Tibial nerve (tissue), 4 donors: ENCODE measurements at regions not wholly inside any gene's neighbourhood (a gene's known extent, or its start where the extent isn't known, plus 50 kb on each side); places are given as distances from the start of the nearest gene placed in this dataset.
A peak's percentile ranks its signal among the peaks of the same experiment; 100 is the strongest.

Experiments used
- DNase-seq, 2 donors: peaks; one replicate each; pipeline ENCODE4 v3.0.0-alpha.2; 2019; ENCODE audit warnings: low spot score in 2 of 2
- H3K27ac ChIP-seq, 4 donors: fragments of 200-600 bp; sonication (generic) in 3 of 4; one replicate each; pipeline ENCODE4 v1.5.1; 2017 to 2019; ENCODE audit warnings: mild to moderate bottlenecking in 1 of 4
- H3K27me3 ChIP-seq, 2 donors: fragments of 200-600 bp; sonication (generic) in 1 of 2; one replicate each; pipeline versions ENCODE4 v1.5.1 to v1.6.0; 2017 to 2019
- H3K36me3 ChIP-seq, 3 donors: fragments of 200-600 bp; sonication (generic); one replicate each; pipeline ENCODE4 v1.5.1; 2018 to 2019
- H3K4me1 ChIP-seq, 4 donors: fragments of 200-600 bp; sonication (generic) in 3 of 4; one replicate each; pipeline ENCODE4 v1.5.1; 2017 to 2019
- H3K4me3 ChIP-seq, 4 donors: fragments of 200-600 bp; sonication (generic) in 3 of 4; one replicate each; pipeline ENCODE4 v1.5.1; 2017 to 2019; ENCODE audit warnings: mild to moderate bottlenecking in 1 of 4, moderate library complexity in 1 of 4
- H3K9me3 ChIP-seq, 4 donors: fragments of 200-600 bp; sonication (generic) in 3 of 4; one replicate each; pipeline ENCODE4 v1.5.1; 2017 to 2019
- EP300 ChIP-seq, 2 donors: sonication (generic); formaldehyde crosslinking; IDR thresholded peaks; one replicate each; pipeline ENCODE4 v1.6.1; 2017; ENCODE audit warnings: antibody characterized with exemption in 2 of 2, mild to moderate bottlenecking in 1 of 2
- POLR2A ChIP-seq, 2 donors: fragments of 450-650 bp; IDR thresholded peaks; one replicate each; pipeline ENCODE4 v1.6.1; 2017; ENCODE audit warnings: antibody characterized with exemption in 2 of 2, mild to moderate bottlenecking in 2 of 2, moderate library complexity in 2 of 2
- WGBS, 2 donors: methylation state at CpG; one replicate each; pipeline ENCODE4 v1.1.5; 2018; 5-methylcytosine and 5-hydroxymethylcytosine counted together
- TF ChIP-seq, protein P1 (sequence below), 5 experiments: fragments of 200-600 bp in 3 of 5; fragments of 450-650 bp in 2 of 5; sonication (generic) in 3 of 5; IDR thresholded peaks; one replicate each; pipeline ENCODE4 v1.5.1; 2016 to 2019; ENCODE audit warnings: antibody characterized with exemption in 5 of 5, mild to moderate bottlenecking in 3 of 5, moderate library complexity in 2 of 5

DNA sequence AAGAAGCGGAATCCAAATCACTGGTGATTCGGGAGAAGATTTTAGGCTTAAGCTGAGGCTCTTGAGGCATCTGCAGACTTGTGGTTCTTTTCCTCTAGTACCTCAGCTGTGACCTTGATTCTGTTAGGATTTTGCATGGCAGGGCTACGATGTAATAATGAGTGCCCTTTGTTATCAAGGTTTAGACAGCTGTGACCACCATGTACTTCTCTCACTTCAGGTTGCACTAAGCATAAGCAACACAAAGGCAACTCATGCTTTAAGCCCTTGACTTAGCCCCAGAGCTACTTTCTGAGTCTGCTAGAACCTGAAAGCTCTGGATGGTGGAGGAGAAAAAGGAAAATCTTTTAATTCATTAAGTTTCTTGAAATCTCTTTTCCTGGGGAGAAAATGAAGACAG lies 1052.3 kb upstream of the PHF14 start:
- WGBS, 2 donors, result 79 to 86% methylated on average over 3 of the region's 3 CpGs
- no peak for DNase-seq
- no peaks in the 10 kb centered on the region for H3K36me3 ChIP-seq
- H3K4me3 ChIP-seq, result no peak overlapping the region
- TF ChIP-seq EP300 (IDR thresholded peaks at IDR 0.05), result no peak
- TF ChIP-seq POLR2A (IDR thresholded peaks at IDR 0.05), result no peak
- TF ChIP-seq, protein P1, sequence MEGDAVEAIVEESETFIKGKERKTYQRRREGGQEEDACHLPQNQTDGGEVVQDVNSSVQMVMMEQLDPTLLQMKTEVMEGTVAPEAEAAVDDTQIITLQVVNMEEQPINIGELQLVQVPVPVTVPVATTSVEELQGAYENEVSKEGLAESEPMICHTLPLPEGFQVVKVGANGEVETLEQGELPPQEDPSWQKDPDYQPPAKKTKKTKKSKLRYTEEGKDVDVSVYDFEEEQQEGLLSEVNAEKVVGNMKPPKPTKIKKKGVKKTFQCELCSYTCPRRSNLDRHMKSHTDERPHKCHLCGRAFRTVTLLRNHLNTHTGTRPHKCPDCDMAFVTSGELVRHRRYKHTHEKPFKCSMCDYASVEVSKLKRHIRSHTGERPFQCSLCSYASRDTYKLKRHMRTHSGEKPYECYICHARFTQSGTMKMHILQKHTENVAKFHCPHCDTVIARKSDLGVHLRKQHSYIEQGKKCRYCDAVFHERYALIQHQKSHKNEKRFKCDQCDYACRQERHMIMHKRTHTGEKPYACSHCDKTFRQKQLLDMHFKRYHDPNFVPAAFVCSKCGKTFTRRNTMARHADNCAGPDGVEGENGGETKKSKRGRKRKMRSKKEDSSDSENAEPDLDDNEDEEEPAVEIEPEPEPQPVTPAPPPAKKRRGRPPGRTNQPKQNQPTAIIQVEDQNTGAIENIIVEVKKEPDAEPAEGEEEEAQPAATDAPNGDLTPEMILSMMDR (IDR thresholded peaks at IDR 0.05), result no peak
- no peaks in the 10 kb centered on the region for H3K4me1 ChIP-seq
- H3K27me3 ChIP-seq, result no peaks in the 10 kb centered on the region
- peaks cover 0 to 5% (median 0%) of the 10 kb centered on the region in 4 donors for H3K9me3 ChIP-seq
- no peak overlapping the region for H3K27ac ChIP-seq

DNA sequence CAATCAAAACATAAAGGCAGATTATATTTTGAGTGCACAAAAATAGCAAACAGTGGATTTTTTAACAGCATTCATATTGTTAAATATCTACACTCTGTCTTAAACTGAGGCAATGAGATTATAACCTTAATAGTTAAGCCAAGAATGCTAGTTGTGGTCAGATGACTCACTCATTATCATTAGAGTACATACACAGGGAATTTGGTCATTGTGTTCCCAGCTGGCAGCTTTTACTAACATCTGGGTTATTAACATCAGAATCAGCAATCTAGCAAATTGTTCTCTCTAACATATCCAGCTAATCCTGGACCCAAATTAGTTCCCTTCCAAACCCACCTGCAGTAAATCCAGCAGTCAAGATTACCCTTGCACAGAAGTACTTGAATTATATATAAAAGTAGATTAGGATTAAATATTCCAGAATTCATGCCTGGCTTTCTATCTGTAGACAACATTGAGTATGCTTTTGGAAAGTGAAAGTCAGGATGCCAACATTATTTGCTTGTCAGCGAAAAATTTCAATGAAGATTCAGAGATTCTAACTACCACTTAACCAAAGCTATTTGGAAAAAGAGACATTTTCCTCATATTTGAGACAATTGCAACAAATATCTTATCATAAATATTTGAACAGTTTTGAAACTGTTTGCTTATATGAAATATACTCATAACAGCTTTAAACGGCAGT lies 1035.6 kb upstream of the PHF14 start:
- H3K4me1 ChIP-seq, result peaks cover 0 to 7% (median 0%) of the 10 kb centered on the region in 4 donors
- H3K36me3 ChIP-seq, result no peaks in the 10 kb centered on the region
- H3K27ac ChIP-seq, result peak overlapping the region in 1 of 4 donors; percentile 4
- peaks cover 0 to 2% (median 0%) of the 10 kb centered on the region in 4 donors for H3K9me3 ChIP-seq
- no peak for DNase-seq
- WGBS, 2 donors, result 37 to 42% methylated on average over 2 of the region's 2 CpGs
- peak overlapping the region in 1 of 4 donors; percentile 20 for H3K4me3 ChIP-seq
- no peak for TF ChIP-seq EP300 (IDR thresholded peaks at IDR 0.05)
- no peak for TF ChIP-seq POLR2A (IDR thresholded peaks at IDR 0.05)
- TF ChIP-seq, protein P1 (IDR thresholded peaks at IDR 0.05), result no peak
- no peaks in the 10 kb centered on the region for H3K27me3 ChIP-seq

DNA sequence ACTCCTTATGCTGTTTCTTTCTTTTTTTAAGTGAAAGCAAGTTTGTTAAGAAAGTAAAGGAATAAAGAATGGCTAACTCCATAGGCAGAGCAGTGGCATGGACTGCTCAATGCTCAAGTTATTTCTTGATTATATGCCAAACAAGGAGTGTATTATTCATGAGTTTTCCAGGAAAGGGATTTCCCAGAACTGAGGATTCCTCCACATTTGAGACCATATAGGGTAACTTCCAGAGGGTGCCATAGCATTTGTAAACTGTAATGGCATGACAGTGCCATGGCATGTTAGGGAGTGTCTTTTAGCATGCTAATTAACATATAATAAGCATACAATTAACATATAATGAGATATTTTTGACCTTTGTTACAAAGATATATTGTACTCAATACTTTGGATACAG lies 1034.5 kb upstream of the PHF14 start:
- Histone ChIP-seq H3K27ac (no peak overlapping the region), H3K27me3 (no peaks in the 10 kb centered on the region), H3K4me3 (peak overlapping the region in 1 of 4 donors; percentile 20), H3K36me3 (no peaks in the 10 kb centered on the region), H3K4me1 (peaks cover 0 to 7% (median 0%) of the 10 kb centered on the region in 4 donors), H3K9me3 (peaks cover 0 to 2% (median 0%) of the 10 kb centered on the region in 4 donors)
- no peak for TF ChIP-seq POLR2A (IDR thresholded peaks at IDR 0.05)
- TF ChIP-seq EP300 (IDR thresholded peaks at IDR 0.05), result no peak
- TF ChIP-seq, protein P1 (IDR thresholded peaks at IDR 0.05), result no peak
- no peak for DNase-seq

DNA sequence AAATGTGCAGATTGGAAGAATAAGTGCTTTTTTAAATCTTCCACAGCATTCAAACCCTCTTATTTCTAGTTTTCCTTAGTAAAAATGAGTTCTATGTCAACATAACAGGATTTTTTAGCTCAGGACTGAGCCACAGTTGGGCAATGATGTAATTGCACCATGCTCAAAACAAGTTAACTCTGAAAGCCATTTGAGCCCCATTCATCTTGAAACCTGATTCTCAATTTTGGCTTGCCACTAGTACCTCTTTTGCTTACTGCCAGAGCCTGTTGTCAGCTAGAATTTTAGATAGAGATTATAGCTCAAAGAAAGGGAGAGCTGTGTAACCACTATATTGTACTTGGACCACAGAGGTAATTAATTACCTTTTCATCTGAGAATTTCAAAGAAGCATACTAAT lies 1028.5 kb upstream of the PHF14 start:
- H3K27me3 ChIP-seq, result no peaks in the 10 kb centered on the region
- no peak overlapping the region for H3K27ac ChIP-seq
- H3K36me3 ChIP-seq, result no peaks in the 10 kb centered on the region
- no peaks in the 10 kb centered on the region for H3K9me3 ChIP-seq
- no peak for DNase-seq
- H3K4me1 ChIP-seq, result peaks cover 0 to 2% (median 0%) of the 10 kb centered on the region in 4 donors
- no peak overlapping the region for H3K4me3 ChIP-seq
- TF ChIP-seq EP300 (IDR thresholded peaks at IDR 0.05), result no peak
- TF ChIP-seq, protein P1 (IDR thresholded peaks at IDR 0.05), result no peak
- TF ChIP-seq POLR2A (IDR thresholded peaks at IDR 0.05), result no peak

DNA sequence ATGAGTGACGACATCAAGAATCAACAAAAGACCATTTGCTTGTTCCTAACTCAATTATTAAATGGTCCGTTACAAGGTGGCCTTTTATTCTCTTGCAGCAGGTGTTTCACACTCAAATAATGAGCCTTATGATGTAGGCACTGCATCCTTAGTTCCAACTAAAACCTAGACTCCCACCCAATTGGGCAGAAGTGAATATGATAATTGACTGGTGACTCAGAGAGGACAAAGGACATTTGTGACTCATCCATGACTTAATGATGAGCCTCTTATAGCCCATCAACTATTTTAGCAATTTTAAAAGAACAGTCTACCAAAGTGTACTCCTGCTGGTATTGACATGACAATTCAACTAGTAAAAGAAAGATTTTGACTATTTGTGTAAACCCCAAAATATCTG lies 1027.8 kb upstream of the PHF14 start:
- no peak overlapping the region for H3K4me3 ChIP-seq
- no peaks in the 10 kb centered on the region for H3K9me3 ChIP-seq
- TF ChIP-seq EP300 (IDR thresholded peaks at IDR 0.05) (no peak), POLR2A (IDR thresholded peaks at IDR 0.05) (no peak)
- TF ChIP-seq, protein P1 (IDR thresholded peaks at IDR 0.05), result no peak
- 61 to 78% methylated on average over 2 of the region's 2 CpGs for WGBS, 2 donors
- peaks cover 0 to 5% (median 0%) of the 10 kb centered on the region in 4 donors for H3K4me1 ChIP-seq
- no peak overlapping the region for H3K27ac ChIP-seq
- DNase-seq, result no peak
- H3K27me3 ChIP-seq, result no peaks in the 10 kb centered on the region
- H3K36me3 ChIP-seq, result no peaks in the 10 kb centered on the region
